ENCODE measurements at regions not wholly inside any gene's neighbourhood (a gene's known extent, or its start where the extent isn't known, plus 50 kb on each side); places are given as distances from the start of the nearest gene placed in this dataset.

DNA sequence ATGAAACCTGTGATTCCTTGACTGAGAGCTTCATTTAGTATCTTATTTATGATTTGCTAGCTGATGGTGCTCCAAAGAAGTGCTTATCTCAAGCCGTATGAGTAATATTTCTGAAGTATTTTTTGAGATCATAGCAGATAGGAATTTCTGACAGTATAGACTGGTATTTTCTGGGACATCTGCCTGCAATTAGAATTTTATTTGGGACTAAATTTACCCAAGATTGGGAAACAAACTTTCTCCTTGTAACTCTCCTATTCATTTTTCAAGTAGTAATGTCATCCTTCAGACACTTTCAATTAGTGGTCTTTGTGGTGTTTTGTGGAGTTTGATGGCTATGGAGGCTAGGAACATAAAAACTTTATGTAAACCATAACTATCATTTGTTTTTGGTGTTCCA, 597.2 kb upstream of the ZP4 start:
- TF ChIP-seq, protein P1, sequence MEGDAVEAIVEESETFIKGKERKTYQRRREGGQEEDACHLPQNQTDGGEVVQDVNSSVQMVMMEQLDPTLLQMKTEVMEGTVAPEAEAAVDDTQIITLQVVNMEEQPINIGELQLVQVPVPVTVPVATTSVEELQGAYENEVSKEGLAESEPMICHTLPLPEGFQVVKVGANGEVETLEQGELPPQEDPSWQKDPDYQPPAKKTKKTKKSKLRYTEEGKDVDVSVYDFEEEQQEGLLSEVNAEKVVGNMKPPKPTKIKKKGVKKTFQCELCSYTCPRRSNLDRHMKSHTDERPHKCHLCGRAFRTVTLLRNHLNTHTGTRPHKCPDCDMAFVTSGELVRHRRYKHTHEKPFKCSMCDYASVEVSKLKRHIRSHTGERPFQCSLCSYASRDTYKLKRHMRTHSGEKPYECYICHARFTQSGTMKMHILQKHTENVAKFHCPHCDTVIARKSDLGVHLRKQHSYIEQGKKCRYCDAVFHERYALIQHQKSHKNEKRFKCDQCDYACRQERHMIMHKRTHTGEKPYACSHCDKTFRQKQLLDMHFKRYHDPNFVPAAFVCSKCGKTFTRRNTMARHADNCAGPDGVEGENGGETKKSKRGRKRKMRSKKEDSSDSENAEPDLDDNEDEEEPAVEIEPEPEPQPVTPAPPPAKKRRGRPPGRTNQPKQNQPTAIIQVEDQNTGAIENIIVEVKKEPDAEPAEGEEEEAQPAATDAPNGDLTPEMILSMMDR (IDR thresholded peaks at IDR 0.05; ENCODE audit: unreplicated experiment), result no peak
- Mint-ChIP-seq H3K4me3 (ENCODE audit: low read depth) (no peak overlapping the region), H3K27ac (no peak overlapping the region), H3K9me3 (ENCODE audit: low read depth) (no peaks in the 10 kb centered on the region), H3K36me3 (ENCODE audit: insufficient read depth) (no peaks in the 10 kb centered on the region), H3K27me3 (no peaks in the 10 kb centered on the region), H3K4me1 (ENCODE audit: low read depth) (peaks cover 3% of the 10 kb centered on the region)
- no peak for DNase-seq (ENCODE audit: low spot score, unreplicated experiment)

DNA sequence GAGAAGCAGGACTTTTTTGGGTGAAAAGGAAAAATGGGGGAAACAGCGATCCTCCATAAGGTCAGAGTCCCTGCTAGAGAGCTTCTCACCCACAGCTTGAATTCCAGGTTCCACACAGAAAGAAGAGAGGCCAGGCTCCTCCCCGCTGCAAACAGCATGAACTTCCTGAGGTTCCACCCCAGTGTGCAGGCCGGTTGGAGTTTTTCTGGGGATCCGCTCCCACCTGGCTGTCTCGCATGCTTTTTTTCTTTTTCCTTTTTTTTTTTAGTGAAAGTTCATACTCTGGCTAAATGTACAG, 595.1 kb upstream of the ZP4 start:
- H3K4me1 Mint-ChIP-seq (ENCODE audit: low read depth), result peaks cover 3% of the 10 kb centered on the region
- H3K4me3 Mint-ChIP-seq (ENCODE audit: low read depth), result peak overlapping the region; percentile 83
- H3K9me3 Mint-ChIP-seq (ENCODE audit: low read depth), result no peaks in the 10 kb centered on the region
- no peak for DNase-seq (ENCODE audit: low spot score, unreplicated experiment)
- H3K27ac Mint-ChIP-seq, result peak overlapping the region; percentile 94
- no peaks in the 10 kb centered on the region for H3K36me3 Mint-ChIP-seq (ENCODE audit: insufficient read depth)
- TF ChIP-seq, protein P1 (IDR thresholded peaks at IDR 0.05; ENCODE audit: unreplicated experiment), result no peak
- no peaks in the 10 kb centered on the region for H3K27me3 Mint-ChIP-seq

DNA sequence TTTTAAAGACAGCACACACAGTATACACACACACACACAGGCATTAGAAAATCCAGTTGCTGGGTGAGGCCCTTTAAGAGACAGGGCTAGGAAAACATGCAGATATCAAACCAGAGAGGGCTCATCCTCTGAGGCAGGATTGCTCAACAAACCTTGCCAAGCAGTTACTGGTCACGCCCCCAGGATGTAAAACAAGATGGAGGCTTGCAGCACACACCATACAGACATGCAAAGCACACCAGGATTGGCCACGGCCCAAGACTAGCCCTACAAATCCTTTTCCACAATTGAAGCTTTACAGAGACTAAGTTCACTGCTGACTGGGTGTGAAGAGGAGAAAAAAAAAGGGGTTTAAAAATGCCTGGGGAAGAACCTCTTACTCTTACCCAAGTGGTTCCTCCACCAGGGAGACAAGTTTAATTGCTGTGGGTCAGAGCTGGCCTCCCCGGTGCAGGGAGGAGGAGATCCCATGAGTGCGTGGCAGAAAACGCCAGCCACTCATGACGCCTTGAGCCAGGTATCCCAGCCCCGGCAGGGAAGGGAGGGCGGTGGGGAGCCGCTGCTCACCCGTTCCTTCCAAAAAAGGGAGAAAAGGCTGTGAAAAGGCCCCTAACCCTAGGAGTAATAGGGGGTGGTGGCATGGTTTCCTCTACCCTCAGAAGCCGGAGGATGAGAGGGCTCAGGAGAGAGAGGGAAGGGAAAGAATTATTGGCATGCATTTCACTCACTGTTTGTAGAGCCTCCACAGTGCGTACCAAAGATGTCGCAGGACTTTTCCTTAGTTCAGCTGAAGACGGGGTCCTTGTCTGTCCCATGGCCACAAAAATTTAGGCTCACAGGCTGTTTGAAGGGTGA, 594.6 kb upstream of the ZP4 start:
- Mint-ChIP-seq H3K27ac (peak overlapping the region; percentile 94), H3K27me3 (no peaks in the 10 kb centered on the region), H3K9me3 (ENCODE audit: low read depth) (no peaks in the 10 kb centered on the region), H3K4me3 (ENCODE audit: low read depth) (peak overlapping the region; percentile 83), H3K4me1 (ENCODE audit: low read depth) (peaks cover 3% of the 10 kb centered on the region), H3K36me3 (ENCODE audit: insufficient read depth) (no peaks in the 10 kb centered on the region)
- no peak for DNase-seq (ENCODE audit: low spot score, unreplicated experiment)
- TF ChIP-seq, protein P1 (IDR thresholded peaks at IDR 0.05; ENCODE audit: unreplicated experiment), result no peak

DNA sequence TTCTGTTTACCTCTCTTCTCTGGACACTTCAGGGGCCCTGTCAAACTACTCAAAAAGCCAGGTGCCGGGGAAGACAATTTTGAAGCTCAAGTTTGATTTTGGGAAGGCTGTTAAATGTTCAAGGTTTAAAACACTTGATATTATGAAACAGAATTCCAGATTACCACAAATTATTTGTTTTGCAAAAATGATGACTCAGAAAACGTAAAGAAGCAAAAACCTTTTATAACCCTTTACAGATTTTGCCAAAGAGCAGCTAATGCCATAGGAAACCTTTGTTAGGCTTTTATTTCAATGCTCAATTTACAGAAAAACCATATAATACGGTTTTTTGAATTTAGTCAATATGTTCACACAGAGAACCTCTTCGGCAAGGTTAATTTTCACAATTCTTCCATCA, 593.4 kb upstream of the ZP4 start:
- Mint-ChIP-seq H3K4me1 (ENCODE audit: low read depth) (peaks cover 3% of the 10 kb centered on the region), H3K4me3 (ENCODE audit: low read depth) (no peak overlapping the region), H3K27ac (no peak overlapping the region), H3K36me3 (ENCODE audit: insufficient read depth) (no peaks in the 10 kb centered on the region), H3K27me3 (no peaks in the 10 kb centered on the region), H3K9me3 (ENCODE audit: low read depth) (no peaks in the 10 kb centered on the region)
- DNase-seq (ENCODE audit: low spot score, unreplicated experiment), result no peak
- TF ChIP-seq, protein P1 (IDR thresholded peaks at IDR 0.05; ENCODE audit: unreplicated experiment), result no peak

DNA sequence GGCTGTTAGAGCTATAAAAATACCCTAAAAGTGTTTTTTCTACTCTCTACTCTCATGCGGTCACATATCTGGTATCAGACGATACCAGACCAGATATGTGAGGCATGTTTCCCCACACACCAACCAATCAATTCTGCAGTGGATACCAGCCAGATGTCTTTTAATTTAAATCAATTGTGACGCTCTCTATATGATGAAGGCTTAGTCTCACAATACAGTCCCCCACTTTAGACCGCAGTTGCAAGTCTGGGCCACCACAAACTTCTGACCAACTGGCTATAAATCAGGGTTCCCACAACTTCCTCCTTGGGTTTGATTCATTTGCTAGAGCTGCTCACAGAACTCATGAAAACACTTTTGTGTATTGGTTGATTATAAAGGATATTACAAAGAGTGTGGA, 586.1 kb upstream of the ZP4 start:
- H3K4me1 Mint-ChIP-seq (ENCODE audit: low read depth), result no peaks in the 10 kb centered on the region
- H3K4me3 Mint-ChIP-seq (ENCODE audit: low read depth), result no peak overlapping the region
- H3K36me3 Mint-ChIP-seq (ENCODE audit: insufficient read depth), result no peaks in the 10 kb centered on the region
- DNase-seq (ENCODE audit: low spot score, unreplicated experiment), result no peak
- no peak overlapping the region for H3K27ac Mint-ChIP-seq
- TF ChIP-seq, protein P1 (IDR thresholded peaks at IDR 0.05; ENCODE audit: unreplicated experiment), result no peak
- H3K9me3 Mint-ChIP-seq (ENCODE audit: low read depth), result no peaks in the 10 kb centered on the region
- H3K27me3 Mint-ChIP-seq, result no peaks in the 10 kb centered on the region

All from progenitor cell of endocrine pancreas (in vitro differentiated cells).